ENCODE measurements at regions not wholly inside any gene's neighbourhood (a gene's known extent, or its start where the extent isn't known, plus 50 kb on each side); places are given as distances from the start of the nearest gene placed in this dataset.
"Not testable (repeated sequence)": the region's sequence is repeated elsewhere in the genome, so short reads cannot be mapped to it uniquely, and the experiment has no call there.

DNA sequence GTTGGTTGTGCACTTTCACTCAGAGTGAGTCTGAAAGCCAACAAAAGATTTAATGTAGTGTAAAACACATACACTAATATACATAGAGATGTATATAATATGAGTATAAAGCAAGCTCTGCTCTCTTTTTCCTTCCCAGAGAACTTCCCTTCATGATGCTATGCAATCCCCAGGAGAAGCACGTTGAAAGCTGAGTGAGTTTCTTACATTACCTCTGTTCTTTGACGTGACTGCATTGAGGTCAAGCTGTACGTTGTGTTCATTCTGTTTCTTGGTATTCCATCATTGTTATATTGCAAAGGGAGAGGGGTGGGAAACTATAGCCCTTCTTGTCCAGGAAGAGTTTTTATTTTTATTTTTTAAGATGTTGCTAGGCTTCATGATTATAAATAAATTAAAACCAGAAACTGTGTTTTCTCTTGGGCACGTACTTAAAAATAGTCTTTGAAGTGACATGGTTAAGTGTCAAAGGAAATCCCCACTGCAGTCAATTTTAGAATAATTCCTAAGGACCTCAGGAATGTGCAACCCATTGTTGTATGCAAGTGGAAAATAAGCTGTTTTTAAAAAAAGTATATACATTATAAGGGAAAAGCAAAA is 651.0 kb downstream of the CD109 start:
- intact Hi-C loops (cut with DNase I), result no loop called here
- no peak for TF ChIP-seq POLR2A (IDR thresholded peaks at IDR 0.05)
- TF ChIP-seq POLR2AphosphoS5 (IDR thresholded peaks at IDR 0.05; ENCODE audit: insufficient read depth in 1 of 2, low read depth in 1 of 2), result no peak
- TF ChIP-seq, protein P1, sequence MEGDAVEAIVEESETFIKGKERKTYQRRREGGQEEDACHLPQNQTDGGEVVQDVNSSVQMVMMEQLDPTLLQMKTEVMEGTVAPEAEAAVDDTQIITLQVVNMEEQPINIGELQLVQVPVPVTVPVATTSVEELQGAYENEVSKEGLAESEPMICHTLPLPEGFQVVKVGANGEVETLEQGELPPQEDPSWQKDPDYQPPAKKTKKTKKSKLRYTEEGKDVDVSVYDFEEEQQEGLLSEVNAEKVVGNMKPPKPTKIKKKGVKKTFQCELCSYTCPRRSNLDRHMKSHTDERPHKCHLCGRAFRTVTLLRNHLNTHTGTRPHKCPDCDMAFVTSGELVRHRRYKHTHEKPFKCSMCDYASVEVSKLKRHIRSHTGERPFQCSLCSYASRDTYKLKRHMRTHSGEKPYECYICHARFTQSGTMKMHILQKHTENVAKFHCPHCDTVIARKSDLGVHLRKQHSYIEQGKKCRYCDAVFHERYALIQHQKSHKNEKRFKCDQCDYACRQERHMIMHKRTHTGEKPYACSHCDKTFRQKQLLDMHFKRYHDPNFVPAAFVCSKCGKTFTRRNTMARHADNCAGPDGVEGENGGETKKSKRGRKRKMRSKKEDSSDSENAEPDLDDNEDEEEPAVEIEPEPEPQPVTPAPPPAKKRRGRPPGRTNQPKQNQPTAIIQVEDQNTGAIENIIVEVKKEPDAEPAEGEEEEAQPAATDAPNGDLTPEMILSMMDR (IDR thresholded peaks at IDR 0.05), result no peak
- Histone ChIP-seq H3K27me3 (no peaks in the 10 kb centered on the region), H3K4me3 (no peak overlapping the region), H3K27ac (no peak overlapping the region), H3K9me3 (no peaks in the 10 kb centered on the region), H3K4me1 (no peaks in the 10 kb centered on the region), H3K36me3 (no peaks in the 10 kb centered on the region)
- no peak for DNase-seq (ENCODE audit: extremely low spot score in 2 of 2)

DNA sequence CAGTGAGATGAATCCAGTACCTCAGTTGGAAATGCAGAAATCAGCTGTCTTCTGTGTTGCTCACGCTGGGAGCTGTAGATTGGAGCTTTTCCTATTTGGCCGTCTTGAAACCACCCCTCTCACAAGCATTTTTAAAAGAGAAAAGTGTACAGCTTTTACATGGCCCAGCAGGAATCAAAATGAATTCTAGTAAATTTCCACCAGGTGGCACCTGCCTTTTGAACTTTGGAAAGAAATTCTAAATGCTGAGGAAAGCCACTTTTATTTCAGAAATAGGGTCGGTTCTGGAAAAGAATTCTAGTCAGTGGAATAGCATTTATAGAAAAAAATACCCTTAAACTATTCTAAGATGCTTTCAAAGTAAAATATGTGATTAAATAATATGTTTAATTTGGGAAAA is 647.8 kb downstream of the CD109 start:
- no peaks in the 10 kb centered on the region for H3K9me3 ChIP-seq
- no peak overlapping the region for H3K27ac ChIP-seq
- no peak for DNase-seq (ENCODE audit: extremely low spot score in 2 of 2)
- no peaks in the 10 kb centered on the region for H3K27me3 ChIP-seq
- H3K4me1 ChIP-seq, result no peaks in the 10 kb centered on the region
- no peak for TF ChIP-seq POLR2AphosphoS5 (IDR thresholded peaks at IDR 0.05; ENCODE audit: insufficient read depth in 1 of 2, low read depth in 1 of 2)
- no peak for TF ChIP-seq POLR2A (IDR thresholded peaks at IDR 0.05)
- TF ChIP-seq, protein P1 (IDR thresholded peaks at IDR 0.05), result no peak
- no peaks in the 10 kb centered on the region for H3K36me3 ChIP-seq
- intact Hi-C loops (cut with DNase I), result no loop called here
- H3K4me3 ChIP-seq, result no peak overlapping the region

DNA sequence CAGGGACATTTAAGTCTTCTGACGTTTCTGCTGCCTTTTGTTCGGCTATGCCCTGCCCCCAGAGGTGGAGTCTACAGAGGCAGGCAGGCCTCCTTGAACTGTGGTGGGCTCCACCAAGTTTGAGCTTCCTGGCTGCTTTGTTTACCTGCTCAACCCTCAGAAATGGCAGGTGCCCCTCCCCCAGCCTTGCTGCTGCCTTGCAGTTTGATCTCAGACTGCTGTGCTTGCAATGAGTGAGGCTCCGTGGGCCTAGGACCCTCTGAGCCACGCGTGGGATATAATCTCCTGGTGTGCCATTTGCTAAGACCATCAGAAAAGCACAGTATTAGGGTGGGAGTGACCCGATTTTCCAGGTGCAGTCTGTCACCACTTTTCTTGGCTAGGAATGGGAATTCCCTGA is 647.3 kb downstream of the CD109 start:
- H3K36me3 ChIP-seq; DNase-seq (ENCODE audit: extremely low spot score in 2 of 2); H3K9me3 ChIP-seq; intact Hi-C loops (cut with DNase I); H3K4me1 ChIP-seq; H3K27me3 ChIP-seq; H3K27ac ChIP-seq; H3K4me3 ChIP-seq: not testable (repeated sequence)

DNA sequence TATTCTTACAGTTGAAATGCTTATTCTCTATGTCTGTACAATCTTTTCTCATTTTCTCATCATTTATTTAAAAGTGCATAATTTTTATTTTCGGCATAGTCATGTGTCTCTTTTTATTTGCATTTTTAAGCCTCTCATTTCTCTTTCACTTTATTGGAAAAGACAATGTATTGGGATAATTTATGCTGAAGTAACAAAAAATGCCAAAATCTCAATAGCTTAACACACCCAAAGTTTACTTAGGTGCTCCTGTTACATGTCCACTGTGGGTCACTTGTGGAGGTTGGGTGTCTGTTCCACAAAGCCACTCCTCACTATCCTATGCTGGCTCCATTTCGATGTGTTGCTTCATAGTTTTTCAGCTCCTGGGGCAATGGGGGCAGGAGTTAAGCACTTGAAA is 638.7 kb downstream of the CD109 start:
- Histone ChIP-seq H3K27ac (no peak overlapping the region), H3K27me3 (no peaks in the 10 kb centered on the region), H3K4me3 (no peak overlapping the region), H3K4me1 (no peaks in the 10 kb centered on the region), H3K36me3 (no peaks in the 10 kb centered on the region), H3K9me3 (no peaks in the 10 kb centered on the region)
- intact Hi-C loops (cut with DNase I), result no loop called here
- DNase-seq (ENCODE audit: extremely low spot score in 2 of 2), result no peak
- TF ChIP-seq, protein P1 (IDR thresholded peaks at IDR 0.05), result no peak
- no peak for TF ChIP-seq POLR2A (IDR thresholded peaks at IDR 0.05)
- no peak for TF ChIP-seq POLR2AphosphoS5 (IDR thresholded peaks at IDR 0.05; ENCODE audit: insufficient read depth in 1 of 2, low read depth in 1 of 2)

DNA sequence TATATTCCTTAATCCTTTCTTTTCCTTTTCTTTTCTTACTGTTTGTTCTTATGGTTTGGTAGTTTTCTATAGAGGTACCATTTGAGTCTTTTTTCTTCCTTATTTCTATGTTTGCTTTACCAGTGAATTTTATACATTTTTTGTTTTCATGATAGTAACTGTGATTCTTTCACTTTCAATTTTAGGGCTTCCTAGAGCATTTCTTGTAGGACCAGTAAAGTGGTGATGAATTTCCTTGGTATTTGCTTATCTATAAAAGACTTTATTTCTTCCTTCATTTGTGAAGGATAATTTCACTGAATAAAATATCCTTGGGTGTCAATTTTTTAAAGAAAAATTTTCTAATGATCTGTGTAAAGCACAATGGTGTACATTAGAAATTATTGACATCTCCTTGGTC is 637.4 kb downstream of the CD109 start:
- no peak for TF ChIP-seq POLR2AphosphoS5 (IDR thresholded peaks at IDR 0.05; ENCODE audit: insufficient read depth in 1 of 2, low read depth in 1 of 2)
- no peak for TF ChIP-seq POLR2A (IDR thresholded peaks at IDR 0.05)
- TF ChIP-seq, protein P1 (IDR thresholded peaks at IDR 0.05), result no peak
- intact Hi-C loops (cut with DNase I), result no loop called here
- H3K27me3 ChIP-seq, result no peaks in the 10 kb centered on the region
- H3K4me1 ChIP-seq, result no peaks in the 10 kb centered on the region
- no peak overlapping the region for H3K27ac ChIP-seq
- DNase-seq (ENCODE audit: extremely low spot score in 2 of 2), result no peak
- H3K9me3 ChIP-seq, result no peaks in the 10 kb centered on the region
- no peaks in the 10 kb centered on the region for H3K36me3 ChIP-seq
- no peak overlapping the region for H3K4me3 ChIP-seq

All from vagina (tissue), 2 donors.